ENCODE measurements at regions not wholly inside any gene's neighbourhood (a gene's known extent, or its start where the extent isn't known, plus 50 kb on each side); places are given as distances from the start of the nearest gene placed in this dataset.

GRCh38 chr22:48356731-48357130 lies 1470.9 kb downstream of the BRD1 start:
- Histone ChIP-seq H3K4me3 (replicated peaks in 1 of 3; ENCODE audit: insufficient read depth in 1 of 3, low read depth in 2 of 3, low read length in 3 of 3) (no peak overlapping the region), H3K79me2 (ENCODE audit: insufficient read depth, low read length) (no peaks in the 10 kb centered on the region), H3K36me3 (replicated peaks in 1 of 2; ENCODE audit: control insufficient read depth in 1 of 2, insufficient read depth in 2 of 2, low read length in 2 of 2) (no peaks in the 10 kb centered on the region), H3K27me3 (ENCODE audit: control insufficient read depth in 1 of 2, insufficient read depth in 2 of 2, low read length in 2 of 2) (peaks cover 8 to 66% of the 10 kb centered on the region in 2 experiments; a peak in 4 of 5 replicates), H3K4me1 (ENCODE audit: insufficient read depth, low read length) (no peaks in the 10 kb centered on the region), H2AFZ (ENCODE audit: low read length) (no peak overlapping the region), H3K9ac (ENCODE audit: insufficient read depth, low read depth, low read length) (no peak overlapping the region), H3K4me2 (ENCODE audit: low read depth, low read length) (no peak overlapping the region), H3K27ac (ENCODE audit: extremely low read length, insufficient read depth, low read length) (no peak overlapping the region), H3K9me3 (ENCODE audit: low read length) (no peaks in the 10 kb centered on the region), H4K20me1 (ENCODE audit: insufficient read depth, low read length) (no peaks in the 10 kb centered on the region)
- ATAC-seq, result no peak
- no peak for FAIRE-seq
- DNase-seq (ENCODE audit: low spot score), result no peak
- POLR2A ChIA-PET, result no interaction called here
- no TSS peak for BruUV-seq (replicated peaks)
- in situ Hi-C loops (cut with HindIII; ENCODE audit: extremely low pct_ligation_motif_present, low pct_unique_long_range_greater_than_20kb) (no loop called here), intact Hi-C loops (cut with micrococcal nuclease; ENCODE audit: unreplicated experiment) (no loop called here)
- CTCF ChIA-PET (ENCODE audit: low intra/inter-chr PET ratio, low total read pairs), result no interaction called here
- 3% methylated on average over 4 of the region's 5 CpGs for WGBS (ENCODE audit: low lambda C conversion rate)
- TF ChIP-seq DR1 (CRISPR knock-in tag; IDR thresholded peaks at IDR 0.05) (no peak), FOXC1 (CRISPR knock-in tag; IDR thresholded peaks at IDR 0.05; ENCODE audit: borderline replicate concordance) (no peak), UBTF (CRISPR knock-in tag; IDR thresholded peaks at IDR 0.05) (no peak), CEBPB (IDR thresholded peaks at IDR 0.05; ENCODE audit: borderline replicate concordance, low read depth, low read length) (no peak), THRA (CRISPR knock-in tag; IDR thresholded peaks at IDR 0.05; ENCODE audit: borderline replicate concordance) (no peak), ZSCAN25 (CRISPR knock-in tag; IDR thresholded peaks at IDR 0.05) (no peak), MTA1 (CRISPR knock-in tag; IDR thresholded peaks at IDR 0.05; ENCODE audit: borderline replicate concordance) (no peak), MTERF4 (CRISPR knock-in tag; IDR thresholded peaks at IDR 0.05) (no peak), ARHGAP35 (CRISPR knock-in tag; IDR thresholded peaks at IDR 0.05; ENCODE audit: borderline replicate concordance) (no peak), ZNF331 (CRISPR knock-in tag; IDR thresholded peaks at IDR 0.05) (no peak), KLF16 (CRISPR knock-in tag; IDR thresholded peaks at IDR 0.05) (no peak), CCAR2 (optimal IDR thresholded peaks at IDR 0.05; ENCODE audit: low read depth, low read length) (no peak), NCOA1 (CRISPR knock-in tag; IDR thresholded peaks at IDR 0.05) (no peak), ARID5B (CRISPR knock-in tag; IDR thresholded peaks at IDR 0.05) (no peak)

All from HepG2 (cell line).